Anterior cingulate cortex (tissue), 58 donors: ENCODE measurements at regions not wholly inside any gene's neighbourhood (a gene's known extent, or its start where the extent isn't known, plus 50 kb on each side); places are given as distances from the start of the nearest gene placed in this dataset.

ENCODE experiments used
- DNase-seq, 58 donors: peaks; one replicate each; lab custom pipeline; 2025; lab: John Stamatoyannopoulos, UW

GRCh38 chr7:131904760-131905327, 348.4 kb upstream of the PODXL start:
- DNase-seq: no peak

DNA sequence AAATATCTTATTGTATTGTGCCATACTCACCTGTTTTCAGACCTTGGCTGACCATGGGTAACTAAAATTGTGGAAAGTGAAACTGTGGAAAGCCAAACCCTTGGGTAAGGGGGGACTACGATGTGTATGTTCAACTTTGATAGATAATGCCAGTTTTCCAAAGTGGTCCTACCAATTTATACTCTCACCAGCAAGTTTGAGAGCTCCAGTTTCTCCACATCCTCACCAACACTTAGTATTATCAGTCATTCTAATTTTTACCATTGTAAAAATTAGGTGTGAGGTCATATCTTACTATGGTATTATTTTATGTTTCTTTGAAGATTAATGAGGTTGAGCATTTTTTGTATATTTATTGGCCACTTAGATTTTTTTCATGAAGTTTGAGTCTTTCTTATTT, 346.9 kb upstream of the PODXL start:
- DNase-seq: no peak

DNA sequence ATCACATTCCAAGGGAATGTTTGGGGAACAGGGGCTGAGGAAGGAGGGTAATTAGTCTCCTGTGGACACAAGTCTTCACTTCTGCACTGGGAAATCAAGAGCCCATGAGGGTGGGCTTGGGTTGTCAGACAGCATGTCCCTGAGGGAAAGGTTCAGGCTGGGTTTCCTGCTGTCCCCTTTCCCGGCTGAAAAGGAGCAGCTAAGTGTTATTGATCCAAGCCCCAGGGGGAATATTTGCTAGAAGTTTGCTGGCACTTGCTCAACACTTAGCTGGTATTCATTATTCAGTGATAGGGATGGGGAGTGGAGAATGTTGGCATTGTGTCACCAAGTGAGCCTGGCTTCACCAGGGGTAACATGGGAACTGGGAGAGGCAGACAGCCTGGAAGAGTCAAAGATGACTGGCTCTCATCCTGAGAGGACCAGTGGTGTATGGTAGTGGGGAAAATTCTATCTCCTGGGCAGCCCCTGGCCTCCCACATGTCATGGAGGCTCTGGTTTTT, 344.4 kb upstream of the PODXL start:
- DNase-seq: no peak

DNA sequence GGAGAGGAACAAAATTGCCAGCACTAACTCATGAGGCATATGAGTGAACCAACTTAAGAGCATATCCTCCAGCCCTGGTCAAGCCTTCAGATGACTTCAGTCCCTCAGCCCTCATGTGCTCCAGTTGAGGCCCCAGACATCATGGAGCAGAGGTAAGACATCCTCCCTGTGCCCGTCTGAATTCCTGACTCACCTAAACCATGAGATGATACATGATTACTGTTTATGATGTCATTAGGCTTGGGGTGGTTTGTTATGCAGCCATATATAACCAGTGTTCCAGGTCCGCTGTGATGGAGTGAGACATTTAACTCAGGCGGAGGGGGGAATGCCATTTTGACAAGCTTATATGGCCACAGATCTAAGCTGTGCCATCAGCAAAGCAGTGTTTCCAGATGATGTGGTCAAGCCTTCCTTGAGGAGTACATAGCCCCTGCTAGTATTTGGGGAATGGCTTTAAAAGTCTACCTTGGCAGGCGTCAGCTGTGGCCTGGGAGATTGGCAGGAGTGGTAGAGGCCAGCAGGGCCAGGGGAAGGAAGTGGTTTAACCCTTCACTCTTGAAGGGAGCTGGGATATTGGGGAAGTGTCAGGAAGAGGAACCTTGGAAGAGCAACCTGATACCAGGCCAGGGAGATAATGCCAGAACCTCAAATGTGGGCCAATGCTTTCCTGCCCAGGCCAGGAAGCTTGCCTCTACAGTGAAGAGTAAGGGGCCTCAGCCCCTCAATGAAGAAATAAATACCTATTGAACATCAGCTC, 343.0 kb upstream of the PODXL start:
- no peak for DNase-seq

GRCh38 chr7:131898418-131898817, 342.0 kb upstream of the PODXL start:
- DNase-seq: peak in 4 of 58 donors; percentile 5 to 45 (median 28)

DNA sequence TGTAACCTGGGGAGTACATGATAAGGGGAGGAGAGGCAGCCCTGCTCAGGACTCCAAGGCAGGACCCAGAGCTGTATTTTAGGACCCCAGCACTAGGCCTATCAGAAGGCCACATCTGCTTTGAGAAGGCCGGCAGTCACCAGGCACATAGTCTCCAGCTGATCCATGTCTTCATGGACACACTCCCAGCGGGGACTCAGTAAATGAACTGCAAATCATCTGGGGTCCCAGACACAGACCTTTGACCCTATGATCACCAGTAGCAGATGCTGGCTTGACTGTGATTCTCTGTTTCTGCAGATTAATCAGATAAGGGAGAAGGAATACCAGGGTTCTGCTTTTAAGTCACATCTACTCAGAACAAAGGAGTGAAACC, 341.4 kb upstream of the PODXL start:
- no peak for DNase-seq

GRCh38 chr7:131897016-131897789, 340.8 kb upstream of the PODXL start:
- DNase-seq: no peak

DNA sequence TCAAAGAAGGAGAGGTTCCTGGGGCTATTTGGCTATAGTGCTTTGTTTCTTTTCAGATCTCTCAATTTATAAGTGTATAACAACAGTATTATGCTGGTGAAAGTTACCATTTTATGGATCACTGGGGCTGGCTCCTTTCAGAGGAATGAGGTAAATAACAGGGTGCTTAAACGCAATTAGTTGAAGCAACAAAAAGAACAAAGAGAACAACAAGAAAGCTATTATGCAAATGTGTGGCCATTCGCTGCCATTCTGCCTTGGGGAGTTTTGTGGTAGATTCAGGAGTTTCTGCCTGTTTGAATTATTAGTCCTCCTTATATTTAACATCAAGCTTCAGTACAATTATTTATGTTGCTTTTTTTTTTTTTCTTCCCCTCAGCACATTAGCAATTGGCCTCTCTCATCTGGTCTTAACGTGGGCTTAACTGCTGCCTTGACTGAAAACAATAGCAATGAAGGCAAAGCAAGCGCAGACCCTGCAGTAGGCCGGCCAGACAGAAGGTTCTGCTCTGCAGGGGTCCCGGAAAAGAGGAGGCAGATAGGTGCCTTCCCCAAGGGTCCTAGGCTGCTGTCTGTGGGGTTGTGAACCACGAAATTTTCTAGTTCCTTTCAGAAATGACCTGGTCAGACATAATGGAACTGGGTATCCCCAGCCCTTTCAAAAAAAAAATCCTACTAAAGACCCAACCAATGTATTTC, 339.9 kb upstream of the PODXL start:
- DNase-seq: no peak

DNA sequence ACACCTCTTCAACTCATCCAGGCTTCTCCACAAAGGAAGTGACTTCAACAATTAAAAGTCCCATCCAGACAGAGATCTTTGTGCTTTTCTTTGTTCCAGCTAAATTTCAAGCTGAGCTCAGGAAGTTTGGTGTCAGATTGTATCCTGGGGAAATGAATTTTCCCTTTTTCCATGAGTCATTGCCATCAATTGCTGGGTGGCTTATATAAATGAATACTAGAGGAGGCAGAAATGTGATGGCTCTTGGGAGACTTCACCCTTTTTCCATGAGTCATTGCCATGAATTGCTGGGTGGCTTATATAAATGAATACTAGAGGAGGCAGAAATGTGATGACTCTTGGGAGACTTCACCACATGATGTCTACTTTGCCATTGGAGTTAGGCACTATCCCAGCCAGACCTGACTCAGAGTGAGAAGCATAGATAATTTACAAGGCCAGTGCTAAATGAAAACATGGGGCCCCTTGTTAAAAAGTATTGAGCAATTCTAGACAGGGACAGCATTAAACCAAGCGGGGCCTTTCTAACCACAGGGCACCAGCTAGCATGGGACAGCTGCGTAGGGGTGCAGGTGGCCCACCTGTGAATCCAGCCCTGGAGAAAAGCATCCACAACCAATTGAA, 339.2 kb upstream of the PODXL start:
- DNase-seq: peak in 5 of 58 donors; percentile 3 to 16 (median 8)

DNA sequence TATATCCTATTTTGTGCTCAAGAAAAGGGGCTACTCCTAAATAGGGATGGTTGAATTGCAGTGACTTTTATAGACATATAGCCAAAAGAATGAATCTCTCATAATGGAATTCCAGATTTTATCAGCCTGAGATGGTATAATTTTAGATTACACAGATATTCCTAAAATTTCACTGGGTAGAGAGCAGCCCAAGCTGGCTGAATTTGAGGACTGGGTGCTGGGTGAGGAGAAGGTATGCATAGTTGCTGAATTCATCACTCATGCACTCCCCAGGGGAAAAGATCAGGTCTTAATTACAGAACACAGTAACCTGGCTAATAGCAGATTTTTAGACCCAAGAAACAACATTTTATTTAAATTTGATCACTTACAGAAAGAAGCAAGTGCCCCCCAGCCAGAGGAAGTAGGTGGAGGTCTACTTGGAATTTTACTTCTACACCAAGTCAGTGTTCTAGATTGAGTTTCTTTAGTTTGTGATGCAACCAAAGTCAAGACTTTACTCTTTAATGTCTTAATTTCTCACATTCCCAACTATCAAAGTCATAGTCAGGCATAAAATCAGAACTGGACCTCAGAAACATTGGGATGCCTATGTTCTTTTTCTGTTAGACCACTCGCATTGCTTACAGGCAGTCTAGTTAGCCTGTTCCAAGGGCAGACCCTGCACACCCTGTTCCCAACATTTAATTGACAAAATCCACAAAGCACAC, 337.4 kb upstream of the PODXL start:
- no peak for DNase-seq

DNA sequence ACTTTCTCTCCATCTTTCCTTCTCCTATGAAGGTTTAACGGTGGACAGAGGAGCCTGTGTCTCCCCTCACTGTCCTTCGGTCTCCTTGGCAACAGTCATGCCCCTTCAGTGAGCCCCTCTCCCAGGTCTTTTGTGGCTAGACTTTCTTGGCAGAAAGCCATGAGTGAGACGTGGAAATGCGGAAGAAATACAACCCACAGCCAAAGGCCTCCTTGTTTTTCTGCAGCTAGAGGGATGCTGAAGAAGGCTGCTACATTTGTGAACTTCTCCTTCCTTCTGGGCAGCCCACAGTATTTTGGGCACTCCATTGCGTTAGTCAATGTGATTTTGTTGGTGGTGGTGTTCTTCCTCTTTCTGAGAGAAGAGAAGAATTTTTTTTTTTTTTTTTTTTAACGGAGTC, 333.7 kb upstream of the PODXL start:
- peak in 9 of 58 donors; percentile 1 to 47 (median 7) for DNase-seq

GRCh38 chr7:131889572-131890150, 333.2 kb upstream of the PODXL start:
- DNase-seq: no peak

- DNase-seq: no peak
Observed at GRCh38 chr7:131883769-131884168, 327.3 kb upstream of the PODXL start.

- no peak for DNase-seq
Observed at GRCh38 chr7:131883196-131883595, 326.8 kb upstream of the PODXL start.

DNA sequence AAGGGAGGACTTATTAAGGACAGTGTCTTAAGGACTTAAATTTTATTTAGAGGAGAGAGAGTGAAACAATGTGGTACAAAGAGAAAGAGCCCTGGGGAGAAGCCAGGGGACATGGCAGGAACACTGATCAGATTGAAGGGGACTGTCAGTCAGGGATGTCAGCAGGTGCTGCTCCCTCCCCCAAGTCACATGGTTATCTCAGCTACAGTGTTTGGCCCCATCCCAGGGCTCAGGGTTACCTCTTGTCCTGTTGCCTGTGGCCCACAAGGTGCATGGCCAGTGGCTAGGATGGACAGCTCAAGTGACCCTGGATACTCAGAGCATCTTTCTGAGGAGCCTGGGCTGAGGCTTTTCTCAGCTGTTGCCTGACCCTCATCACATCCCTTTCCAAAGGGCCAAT, 325.9 kb upstream of the PODXL start:
- no peak for DNase-seq

DNA sequence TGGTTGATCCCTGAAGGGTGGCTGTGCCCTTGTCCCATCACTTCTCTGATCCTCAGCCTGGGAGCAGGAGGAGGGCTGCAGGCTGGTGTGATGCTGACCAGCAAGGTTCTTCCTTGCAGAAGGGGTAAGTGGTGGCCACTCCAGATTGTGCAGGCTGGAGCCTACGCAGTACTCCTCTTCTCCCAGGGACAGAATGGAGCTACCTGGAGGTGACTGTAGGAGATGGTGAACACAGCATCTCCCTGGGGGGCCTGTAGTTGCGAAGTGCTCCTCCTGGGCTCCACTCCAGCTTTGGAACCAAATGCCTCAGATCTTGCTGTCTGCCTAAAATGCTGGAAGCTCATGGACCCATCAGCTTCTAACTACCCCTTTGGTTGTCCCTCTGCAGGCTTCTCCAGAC, 323.6 kb upstream of the PODXL start:
- DNase-seq: no peak

- DNase-seq: peak in 10 of 58 donors; percentile 4 to 39 (median 15)
Observed at GRCh38 chr7:131879424-131879823, 323.0 kb upstream of the PODXL start.

DNA sequence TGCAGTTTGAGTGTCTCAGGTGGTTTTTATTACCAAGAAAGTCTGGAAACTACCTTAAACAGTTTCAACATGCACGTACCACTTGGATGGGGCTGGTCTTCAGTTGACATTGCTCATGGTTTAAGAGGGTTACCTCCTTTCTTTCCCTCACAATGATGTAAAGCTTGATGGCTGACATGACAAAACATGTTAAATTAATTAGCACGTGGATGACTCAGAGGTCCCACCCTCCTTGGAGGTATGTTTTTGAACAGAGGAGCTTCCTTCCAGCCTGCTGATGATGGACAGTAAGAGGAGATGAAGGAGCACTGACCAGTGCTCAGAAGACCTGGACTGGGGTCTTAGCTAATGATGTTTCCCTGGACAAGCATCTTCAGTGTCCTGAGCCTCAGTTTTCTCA, 322.3 kb upstream of the PODXL start:
- DNase-seq: no peak

GRCh38 chr7:131873581-131873980, 317.2 kb upstream of the PODXL start:
- DNase-seq: no peak
